Calu3 (cell line): ENCODE measurements at regions not wholly inside any gene's neighbourhood (a gene's known extent, or its start where the extent isn't known, plus 50 kb on each side); places are given as distances from the start of the nearest gene placed in this dataset.

Experiments used
- BruUV-seq: library from RNA; stranded (reverse); fragments of 400-500 nt; replicated peaks from 2 replicates; lab custom pipeline; 2021; lab: Mats Ljungman, UMichigan
- CTCF ChIA-PET: fragments of 300-600 bp; sonication (Branson Sonifier 250); formaldehyde crosslinking; loops from one replicate; lab custom pipeline; 2022; ENCODE audit warnings: antibody characterized with exemption; lab: Charles Lee
- DNase-seq: peaks from one replicate; pipeline ENCODE4 v3.0.0; 2022
- H3K27ac Mint-ChIP-seq: one replicate; pipeline ENCODE4 v1.8.0; 2022; ENCODE audit warnings: mixed read lengths; ENCODE audit not compliant: unreplicated experiment
- H3K27me3 Mint-ChIP-seq: one replicate; pipeline ENCODE4 v1.8.0; 2022; ENCODE audit warnings: mixed read lengths; ENCODE audit not compliant: unreplicated experiment
- H3K36me3 Mint-ChIP-seq: one replicate; pipeline ENCODE4 v1.8.0; 2022; ENCODE audit warnings: mild to moderate bottlenecking, moderate library complexity, mixed read lengths; ENCODE audit not compliant: insufficient read depth, unreplicated experiment
- H3K4me1 Mint-ChIP-seq: one replicate; pipeline ENCODE4 v1.8.0; 2022; ENCODE audit warnings: mild to moderate bottlenecking, low read depth, mixed read lengths; ENCODE audit not compliant: unreplicated experiment
- H3K4me3 Mint-ChIP-seq: one replicate; pipeline ENCODE4 v1.8.0; 2022; ENCODE audit warnings: mild to moderate bottlenecking, low read depth, moderate library complexity, mixed read lengths; ENCODE audit not compliant: unreplicated experiment
- H3K9me3 Mint-ChIP-seq: one replicate; pipeline ENCODE4 v1.8.0; 2022; ENCODE audit warnings: low read depth, mixed read lengths; ENCODE audit not compliant: unreplicated experiment
- CTCF ChIP-seq: fragments of 200-600 bp; IDR thresholded peaks from one replicate; pipeline ENCODE4 v1.8.0; 2022; ENCODE audit warnings: antibody characterized with exemption; ENCODE audit not compliant: unreplicated experiment
- intact Hi-C: fragments of 100-400 bp; cut with micrococcal nuclease; formaldehyde crosslinking; loops from one replicate; pipeline ENCODE4 v1.10.0; 2022; ENCODE audit not compliant: unreplicated experiment

GRCh38 chr2:187266147-187266546 lies 181.9 kb downstream of the CALCRL start:
- BruUV-seq = no TSS peak
- CTCF ChIA-PET = no interaction called here
- no peaks in the 10 kb centered on the region for H3K36me3 Mint-ChIP-seq
- intact Hi-C loops = no loop called here
- H3K4me3 Mint-ChIP-seq = no peak overlapping the region
- no peak for DNase-seq
- no peak overlapping the region for H3K27ac Mint-ChIP-seq
- no peaks in the 10 kb centered on the region for H3K9me3 Mint-ChIP-seq
- H3K4me1 Mint-ChIP-seq = no peaks in the 10 kb centered on the region
- H3K27me3 Mint-ChIP-seq = no peaks in the 10 kb centered on the region
- no peak for TF ChIP-seq CTCF

- no TSS peak for BruUV-seq
- no peak overlapping the region for H3K4me3 Mint-ChIP-seq
- no peaks in the 10 kb centered on the region for H3K4me1 Mint-ChIP-seq
- CTCF ChIA-PET = no interaction called here
- no peak for TF ChIP-seq CTCF
- no peak for DNase-seq
- H3K36me3 Mint-ChIP-seq = no peaks in the 10 kb centered on the region
- intact Hi-C loops = no loop called here
- no peaks in the 10 kb centered on the region for H3K9me3 Mint-ChIP-seq
- H3K27me3 Mint-ChIP-seq = no peaks in the 10 kb centered on the region
- no peak overlapping the region for H3K27ac Mint-ChIP-seq
These were observed 183.4 kb downstream of the CALCRL start for GRCh38 chr2:187264612-187265011.

- Mint-ChIP-seq H3K27me3 (no peaks in the 10 kb centered on the region), H3K4me1 (no peaks in the 10 kb centered on the region), H3K4me3 (no peak overlapping the region), H3K27ac (no peak overlapping the region), H3K9me3 (no peaks in the 10 kb centered on the region), H3K36me3 (no peaks in the 10 kb centered on the region)
- no peak for DNase-seq
- BruUV-seq = no TSS peak
- TF ChIP-seq CTCF = no peak
- CTCF ChIA-PET = no interaction called here
- intact Hi-C loops = no loop called here
These were observed 184.1 kb downstream of the CALCRL start for GRCh38 chr2:187263675-187264560.

GRCh38 chr2:187261705-187262104 lies 186.3 kb downstream of the CALCRL start:
- Mint-ChIP-seq H3K9me3 (no peaks in the 10 kb centered on the region), H3K4me3 (no peak overlapping the region), H3K27me3 (no peaks in the 10 kb centered on the region), H3K4me1 (no peaks in the 10 kb centered on the region), H3K36me3 (no peaks in the 10 kb centered on the region), H3K27ac (no peak overlapping the region)
- BruUV-seq = no TSS peak
- no peak for TF ChIP-seq CTCF
- intact Hi-C loops = no loop called here
- CTCF ChIA-PET = no interaction called here
- DNase-seq = no peak
